ENCODE measurements at regions not wholly inside any gene's neighbourhood (a gene's known extent, or its start where the extent isn't known, plus 50 kb on each side); places are given as distances from the start of the nearest gene placed in this dataset.

GRCh38 chr11:45341372-45341771, 55.2 kb upstream of the SYT13 start:
- DNase-seq: no peak

- DNase-seq: peak; percentile 91
Observed at GRCh38 chr11:45339729-45340519, 53.8 kb upstream of the SYT13 start.

GRCh38 chr11:45337583-45338360, 51.6 kb upstream of the SYT13 start:
- DNase-seq: no peak

GRCh38 chr11:45336136-45336535, 50.0 kb upstream of the SYT13 start:
- DNase-seq: no peak

Measured in NCI-H2029 (cell line).